Effector CD8-positive, alpha-beta T cell (primary cell): ENCODE measurements at regions not wholly inside any gene's neighbourhood (a gene's known extent, or its start where the extent isn't known, plus 50 kb on each side); places are given as distances from the start of the nearest gene placed in this dataset.

Source experiments
- DNase-seq: peaks from one replicate; lab custom pipeline; 2025; lab: John Stamatoyannopoulos, UW

DNA sequence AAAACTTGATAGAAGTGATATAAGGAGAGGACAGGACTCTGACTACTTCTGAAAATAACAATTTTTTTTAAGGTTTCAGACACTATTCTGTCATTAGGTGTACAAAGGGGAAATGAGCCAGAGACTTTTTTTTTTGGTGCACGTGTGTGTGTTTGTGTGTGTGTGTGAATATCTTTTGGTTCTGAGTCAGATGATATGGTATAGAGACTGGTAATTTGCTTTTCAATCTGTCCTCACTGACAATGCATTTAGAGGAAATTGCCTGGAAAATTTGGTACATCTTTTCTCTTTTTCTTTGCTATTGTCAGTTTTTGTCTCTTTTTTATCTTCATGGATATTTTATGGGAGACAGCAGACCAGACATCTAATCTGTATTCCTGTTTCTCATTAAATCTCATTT is 59.3 kb downstream of the DDIT4L start:
- no peak for DNase-seq

DNA sequence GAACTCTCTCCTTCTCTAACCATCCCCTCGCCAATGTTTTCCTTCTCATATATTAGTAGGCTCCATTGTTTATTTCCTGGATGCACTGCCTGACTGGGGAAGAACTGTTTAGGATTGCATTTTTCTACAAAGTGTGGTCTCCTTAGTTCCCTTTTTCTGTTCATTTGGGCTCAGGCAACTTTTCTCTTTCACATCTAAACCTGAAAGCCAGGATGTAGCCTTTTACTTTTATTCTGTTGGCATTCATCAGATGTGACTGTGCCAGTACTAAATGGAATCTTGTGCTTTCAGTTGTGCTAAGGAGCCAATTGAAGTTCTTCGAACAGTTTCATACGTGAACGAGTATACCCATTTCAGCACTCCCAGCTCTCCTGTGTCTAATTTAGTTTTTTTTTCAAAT is 59.8 kb downstream of the DDIT4L start:
- no peak for DNase-seq

DNA sequence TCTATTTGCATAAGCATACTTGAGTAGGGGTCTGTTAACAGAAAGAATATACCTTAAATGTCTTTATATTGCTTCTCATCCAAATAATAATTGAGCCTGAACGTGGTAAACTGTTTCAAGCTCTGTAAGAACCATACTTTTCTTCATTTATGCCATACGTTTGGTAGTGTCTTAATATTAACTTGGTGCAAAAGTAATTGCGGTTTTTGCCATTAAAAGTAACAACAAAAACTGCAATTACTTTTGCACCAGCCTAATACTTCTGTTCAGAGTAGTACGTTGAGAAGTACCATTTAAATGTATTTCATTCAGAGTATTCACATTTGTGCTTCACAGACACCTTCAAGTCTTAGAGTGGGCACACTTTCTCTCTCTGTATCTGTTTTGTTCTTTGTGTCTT is 60.5 kb downstream of the DDIT4L start:
- DNase-seq: no peak

DNA sequence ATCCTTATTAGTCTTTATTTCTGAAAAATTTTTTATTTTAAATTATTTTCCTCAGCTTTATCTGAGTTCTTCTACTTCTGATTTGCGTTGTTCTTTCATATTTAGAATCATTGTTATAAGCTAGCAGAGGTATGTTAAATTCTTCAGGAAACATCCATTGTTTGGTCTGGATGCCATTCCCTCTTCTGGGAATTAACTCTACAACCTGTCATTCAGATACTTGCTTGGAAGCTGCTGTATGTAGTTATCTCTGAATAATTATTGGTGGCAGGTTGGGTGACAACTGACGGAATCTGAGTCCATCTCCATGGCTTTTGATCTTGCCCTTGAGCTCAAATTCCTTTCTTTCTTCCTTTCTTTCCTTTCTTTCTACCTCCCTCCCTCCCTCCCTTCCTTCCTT is 61.9 kb downstream of the DDIT4L start:
- DNase-seq: no peak

DNA sequence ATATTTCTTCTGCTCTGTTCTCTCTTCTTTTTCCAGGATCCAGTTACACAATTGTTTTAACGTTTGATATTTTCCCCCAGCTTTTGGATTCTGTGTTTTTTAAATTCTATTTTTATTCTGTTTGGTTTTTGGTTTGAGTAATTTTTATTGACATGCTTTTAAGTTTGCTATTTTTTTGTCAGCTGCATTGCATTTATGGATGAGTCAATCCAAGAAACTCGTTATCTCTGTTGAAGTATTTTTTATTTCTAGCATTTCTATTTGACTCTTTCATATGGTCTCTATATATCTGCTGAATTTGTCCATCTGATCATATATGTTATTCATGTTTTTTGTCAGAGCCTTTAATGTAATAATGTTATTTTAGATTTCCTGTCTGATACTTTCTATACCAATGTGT is 65.6 kb downstream of the DDIT4L start:
- DNase-seq: no peak

DNA sequence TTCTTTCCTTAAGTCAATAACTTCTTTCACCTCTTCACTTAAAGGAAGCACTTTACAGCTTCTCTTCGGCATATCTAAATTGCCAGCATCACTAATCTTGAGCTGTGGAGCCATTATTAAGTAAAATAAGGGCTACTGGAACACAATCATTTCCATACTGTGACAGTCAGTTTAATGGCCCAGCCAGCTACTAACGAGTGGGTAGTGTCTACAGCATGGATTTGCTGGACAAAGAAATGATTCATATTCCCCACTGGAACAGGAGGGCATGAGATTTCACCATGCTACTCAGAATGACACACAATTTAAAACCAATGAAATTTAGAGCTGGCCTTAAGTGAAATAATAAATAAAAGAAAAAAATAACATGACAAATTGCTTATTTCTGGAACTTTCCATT is 72.1 kb downstream of the DDIT4L start:
- no peak for DNase-seq

DNA sequence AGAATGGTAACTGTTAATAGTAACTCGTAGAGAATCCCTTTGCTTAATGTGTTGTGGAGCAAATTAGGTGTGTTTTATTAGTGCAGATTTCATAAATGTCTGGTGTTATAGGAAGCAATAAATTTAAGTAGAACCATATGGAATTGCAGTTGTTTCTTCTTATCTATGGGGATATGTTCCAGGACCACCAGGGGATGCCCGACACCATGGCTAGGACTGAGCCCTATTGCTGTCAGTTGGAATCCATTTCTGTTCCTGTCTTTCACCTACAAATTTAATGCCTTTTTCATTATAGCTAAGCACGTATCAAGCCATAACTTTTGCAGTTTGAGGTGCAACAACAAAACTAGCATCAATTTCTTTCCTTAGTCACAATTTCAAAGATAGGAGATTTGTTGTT is 72.5 kb downstream of the DDIT4L start:
- no peak for DNase-seq

DNA sequence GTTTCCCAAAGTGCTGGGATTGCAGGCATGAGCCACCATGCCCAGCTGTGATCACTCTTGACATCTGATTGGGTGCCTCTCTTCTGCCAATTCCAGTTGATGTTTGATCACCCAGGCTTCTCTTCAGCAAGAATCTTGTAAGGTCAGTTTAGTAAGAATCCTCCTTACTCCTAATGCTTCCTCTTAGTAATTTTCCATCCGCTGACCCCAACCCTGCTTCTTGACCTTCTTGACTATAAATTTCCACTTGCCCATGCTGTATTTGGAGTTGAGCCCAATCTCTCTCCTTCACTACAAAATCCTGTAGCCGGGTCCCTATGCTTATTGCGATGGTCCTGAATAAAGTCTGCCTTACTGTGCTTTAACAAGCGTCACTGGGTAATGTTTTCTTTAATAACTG is 75.4 kb downstream of the DDIT4L start:
- DNase-seq: no peak

DNA sequence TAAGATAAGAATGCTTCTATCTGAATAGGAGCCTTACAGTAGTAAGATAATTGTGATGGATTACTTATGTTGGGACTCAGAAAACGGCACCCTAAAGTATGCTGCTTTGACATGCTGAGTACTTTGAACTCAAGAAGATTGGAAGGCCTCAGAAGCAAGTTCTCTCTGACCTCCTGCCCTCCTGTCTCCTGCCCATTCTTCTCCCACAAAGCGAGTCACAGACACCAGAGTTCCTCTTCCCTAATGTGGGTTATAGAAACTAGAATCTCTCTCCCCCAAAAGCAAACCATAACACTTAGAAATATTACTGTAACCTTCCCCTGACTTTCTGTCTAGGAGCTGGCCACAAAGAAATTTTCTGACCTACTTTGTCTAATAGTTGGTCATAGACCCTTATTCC is 76.5 kb downstream of the DDIT4L start:
- no peak for DNase-seq

DNA sequence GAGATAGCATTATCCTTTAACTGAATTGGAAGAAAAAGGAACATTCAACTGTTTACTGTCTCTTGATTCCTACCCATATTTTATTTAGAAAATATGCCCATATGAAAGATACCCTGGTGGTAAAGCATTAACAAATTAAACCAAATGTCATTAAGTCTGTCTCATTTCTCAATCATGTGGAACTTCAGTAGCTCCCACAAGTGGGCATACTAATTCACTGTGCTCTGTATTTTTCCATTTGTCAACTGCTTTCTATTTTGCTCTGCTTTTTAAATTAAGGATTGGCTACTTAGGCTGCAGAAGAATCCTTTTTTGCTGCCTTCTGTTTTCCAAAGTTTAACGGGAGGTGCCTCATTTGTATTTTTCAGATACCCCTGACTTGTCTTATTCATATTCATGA is 77.2 kb downstream of the DDIT4L start:
- no peak for DNase-seq

DNA sequence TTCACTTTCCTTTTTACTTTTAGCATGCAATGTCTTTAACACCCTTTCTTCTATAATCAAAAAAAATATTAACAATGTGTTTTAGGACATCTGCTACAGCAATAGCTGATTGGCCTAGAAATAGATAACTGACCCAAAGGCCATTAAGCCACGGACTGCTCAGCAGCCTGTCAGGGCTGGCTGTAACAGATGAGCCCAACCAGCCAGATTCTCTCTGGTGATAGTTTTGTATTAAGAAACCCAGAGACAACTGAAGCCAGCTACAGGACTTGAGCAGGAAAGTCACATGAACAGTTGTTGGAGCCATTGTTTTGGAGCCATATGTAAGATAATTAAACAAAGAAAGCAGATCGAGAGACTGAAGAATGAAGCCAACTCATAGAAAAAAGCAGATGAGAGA is 80.3 kb downstream of the DDIT4L start:
- no peak for DNase-seq

DNA sequence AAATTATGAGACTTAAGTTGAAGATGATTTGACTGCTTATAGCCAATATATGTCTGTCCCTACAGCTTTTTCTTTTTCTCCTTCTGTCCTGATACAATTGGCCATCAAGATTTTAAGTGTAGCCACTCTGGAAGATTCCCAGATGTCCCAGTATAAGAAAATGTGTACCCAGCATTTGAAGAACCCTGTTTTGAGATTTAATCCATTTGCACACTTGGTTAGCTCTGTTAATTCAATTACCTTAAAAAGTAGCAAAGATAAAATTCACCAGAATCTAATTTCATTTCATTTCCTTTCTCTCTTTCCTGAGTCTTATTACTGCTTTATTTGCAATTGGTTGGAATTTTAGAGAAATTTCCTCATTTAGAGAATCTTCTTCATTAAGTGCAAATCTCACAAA is 81.4 kb downstream of the DDIT4L start:
- DNase-seq: no peak

DNA sequence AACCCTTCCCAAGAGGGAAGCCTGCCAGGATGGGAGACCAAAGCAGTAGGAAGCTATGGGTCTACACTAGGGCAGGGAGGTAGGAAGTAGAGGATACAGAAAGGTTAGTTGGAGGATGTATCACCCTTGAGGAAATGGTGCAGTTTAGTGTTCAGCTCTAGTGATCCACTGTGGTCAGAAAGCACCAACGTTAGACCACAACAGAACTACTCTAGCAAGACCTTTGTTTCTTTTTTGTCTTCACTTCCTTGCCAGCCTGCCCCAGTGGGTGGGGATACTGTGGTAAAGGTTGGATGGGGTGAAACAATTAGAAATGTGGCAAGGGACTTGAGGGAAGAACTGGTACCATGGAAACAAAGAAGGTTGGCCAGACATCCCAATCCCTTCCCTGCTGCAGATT is 83.3 kb downstream of the DDIT4L start:
- DNase-seq: no peak

DNA sequence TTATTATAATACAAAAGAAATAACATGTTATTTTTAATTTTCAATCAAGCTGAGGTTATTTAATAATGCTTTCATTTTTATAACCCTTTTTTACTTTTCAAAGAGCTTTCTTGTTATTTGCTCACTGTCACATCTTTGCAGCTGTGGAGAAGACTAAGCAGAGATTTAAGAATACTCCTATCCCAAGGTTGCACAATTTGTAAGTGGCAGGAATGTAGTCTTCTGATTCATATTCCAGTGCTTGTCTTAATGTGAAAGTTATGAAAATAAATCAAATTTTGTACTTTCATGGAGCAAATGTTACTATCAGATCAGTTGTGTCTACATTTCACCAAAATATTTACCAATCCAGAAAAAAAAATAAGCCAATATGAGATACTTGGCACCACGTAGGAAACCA is 86.6 kb downstream of the DDIT4L start:
- no peak for DNase-seq

DNA sequence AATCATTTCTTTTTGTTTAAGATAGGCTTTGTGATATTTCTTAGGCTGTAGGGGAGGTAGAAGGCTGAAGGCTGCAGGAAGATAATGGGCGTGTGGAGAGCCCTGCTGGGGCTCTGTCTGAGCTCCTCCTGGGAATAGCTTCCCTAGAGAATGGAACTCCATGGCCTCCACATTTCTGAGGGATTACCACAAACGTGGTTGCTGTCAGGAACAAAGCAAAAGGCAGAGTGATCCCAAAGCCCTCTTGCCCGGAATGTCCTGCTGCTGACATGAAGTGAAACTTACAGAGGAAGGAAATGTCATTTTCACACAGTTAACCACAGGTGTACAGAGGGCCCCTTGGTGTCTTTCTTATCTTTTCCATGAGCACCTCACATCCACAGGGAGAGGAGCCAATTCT is 89.3 kb downstream of the DDIT4L start:
- DNase-seq: no peak

DNA sequence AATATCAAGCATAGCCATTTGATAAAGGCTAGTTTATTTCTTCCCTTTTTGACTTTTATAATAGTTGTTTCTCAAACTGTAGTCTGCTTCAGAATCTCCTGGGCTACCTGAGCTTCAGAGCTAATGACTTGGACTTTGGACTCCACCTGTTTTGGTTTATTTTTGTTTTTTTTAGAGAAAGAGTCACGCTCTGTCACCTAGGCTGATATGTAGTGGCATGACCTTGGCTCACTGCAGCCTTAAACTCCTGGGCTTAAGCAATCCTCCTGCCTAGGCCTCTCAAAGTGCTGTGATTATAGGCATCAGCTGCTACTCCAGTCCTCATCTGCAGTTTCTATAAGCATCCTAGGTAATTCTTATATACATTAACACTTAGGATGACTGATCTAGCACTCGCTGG is 90.5 kb downstream of the DDIT4L start:
- no peak for DNase-seq

DNA sequence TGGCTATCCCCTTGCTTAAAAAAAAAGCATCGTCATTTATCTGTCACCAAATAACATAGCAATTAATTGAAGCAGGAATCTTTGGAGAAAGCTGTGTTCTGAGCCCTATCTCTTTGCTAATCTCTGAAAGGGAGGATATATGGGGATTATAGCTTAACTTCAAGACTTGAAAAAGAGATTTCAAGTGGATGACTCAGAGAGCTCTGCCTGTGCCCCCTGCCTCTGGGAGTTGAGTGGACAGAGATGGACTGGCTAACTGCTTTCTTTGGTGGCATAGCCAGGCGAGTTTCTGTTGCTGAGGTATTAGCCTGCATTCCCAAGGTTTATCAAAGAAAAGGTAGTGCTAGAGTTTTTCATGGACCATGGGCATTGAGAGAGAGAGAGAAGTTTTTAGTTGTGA is 91.6 kb downstream of the DDIT4L start:
- DNase-seq: no peak

DNA sequence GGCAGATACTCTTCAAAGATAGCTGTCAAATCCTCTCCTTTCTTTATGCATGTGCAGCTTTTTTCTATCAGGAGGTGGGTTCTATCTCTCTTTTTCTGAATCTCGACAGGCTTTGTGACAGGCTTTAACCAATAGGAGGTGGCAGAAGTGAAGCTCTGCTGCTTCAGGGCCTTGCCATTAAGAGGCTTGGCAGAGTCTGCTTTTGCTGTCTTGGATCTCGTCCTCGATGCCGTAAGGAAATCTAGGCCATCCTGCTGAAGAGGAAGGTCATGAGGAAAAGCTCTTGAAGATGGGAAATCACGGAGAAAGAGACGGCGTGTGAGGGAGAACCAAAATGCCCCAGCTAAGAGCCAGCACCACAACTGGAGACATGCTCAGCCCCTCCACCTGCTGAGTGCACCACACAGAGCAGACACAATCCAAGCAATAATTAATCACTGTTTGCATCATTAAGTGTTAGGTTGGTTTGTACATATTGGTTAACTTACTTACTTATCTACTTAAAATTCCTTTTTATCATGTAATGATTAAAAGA is 92.2 kb downstream of the DDIT4L start:
- DNase-seq: no peak

DNA sequence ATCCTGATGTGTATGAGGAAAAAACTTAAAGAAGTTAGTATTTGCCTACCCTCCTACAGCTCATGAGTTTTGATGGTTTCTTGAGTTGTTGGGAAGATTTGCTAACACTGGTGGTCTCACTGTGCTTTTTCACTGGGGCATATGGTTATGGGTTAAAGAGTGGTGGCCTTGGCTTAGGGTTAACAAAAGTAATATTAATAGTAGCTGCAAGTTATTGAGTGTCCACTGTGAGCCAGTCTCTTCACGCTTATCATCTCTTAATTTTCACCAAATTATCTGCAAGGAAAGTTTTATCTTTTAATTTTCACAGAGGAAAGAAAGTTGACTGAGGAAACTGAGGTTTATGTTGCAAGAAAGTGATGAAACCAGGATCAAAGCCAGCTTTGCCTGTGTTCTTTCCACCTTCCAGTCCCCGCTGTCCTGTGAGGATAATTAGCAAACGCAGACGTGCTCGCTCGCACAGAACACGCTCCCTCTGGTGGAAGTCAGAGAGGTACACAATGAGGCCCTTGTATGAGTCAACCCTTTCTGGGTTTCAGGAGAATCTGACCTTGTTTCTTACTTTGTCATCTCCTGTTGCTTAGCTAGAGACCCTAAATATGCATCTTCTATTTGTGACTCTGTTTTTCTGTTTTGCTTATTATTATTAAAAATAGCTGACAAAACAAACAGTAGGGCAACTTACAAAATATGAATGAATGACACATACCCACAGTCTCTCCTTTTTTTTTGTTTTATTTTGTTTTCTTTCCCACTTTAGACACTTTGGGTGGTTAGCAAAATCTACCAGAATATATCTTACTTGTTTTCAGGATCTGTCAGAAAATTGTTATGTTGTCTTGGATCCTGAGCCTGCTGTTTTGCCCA is 94.3 kb downstream of the DDIT4L start:
- peak; percentile 2 for DNase-seq

DNA sequence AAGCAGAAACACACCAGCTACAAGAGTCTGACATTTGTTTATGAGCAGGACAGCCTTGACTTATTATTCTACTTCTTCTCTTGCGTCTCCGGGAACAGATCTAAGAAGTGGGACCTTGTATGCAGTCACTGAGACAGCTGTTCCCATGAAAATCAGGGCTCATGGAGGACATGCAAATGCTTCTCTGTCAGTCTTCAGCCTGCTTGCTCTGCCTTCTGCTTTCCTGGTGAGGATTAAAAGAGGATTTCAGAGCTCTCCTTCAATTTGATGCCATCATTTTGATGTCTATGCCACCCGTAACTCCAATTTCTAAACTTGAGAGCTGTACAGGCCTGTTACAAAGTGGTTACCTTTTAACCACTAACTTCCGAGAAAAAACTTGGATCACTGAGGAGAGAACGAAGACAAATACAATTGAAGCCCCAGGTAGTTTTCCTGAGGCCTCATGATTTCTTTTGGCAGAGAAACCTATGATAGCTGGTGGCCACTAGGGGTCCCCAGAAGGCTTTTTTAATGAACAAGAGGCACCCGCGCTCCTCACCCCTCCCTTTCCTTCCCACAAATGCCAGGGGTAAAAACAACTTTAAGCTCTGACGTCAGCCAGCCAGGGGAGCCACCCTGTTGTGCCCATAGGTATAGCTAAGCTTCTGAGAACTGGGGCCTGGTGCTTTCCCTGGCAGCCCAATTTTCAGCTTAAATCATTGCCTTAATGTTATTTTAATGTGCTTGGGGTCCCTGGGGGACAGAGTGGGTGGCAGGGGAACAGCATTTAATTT is 97.0 kb downstream of the DDIT4L start:
- DNase-seq: peak; percentile 77

DNA sequence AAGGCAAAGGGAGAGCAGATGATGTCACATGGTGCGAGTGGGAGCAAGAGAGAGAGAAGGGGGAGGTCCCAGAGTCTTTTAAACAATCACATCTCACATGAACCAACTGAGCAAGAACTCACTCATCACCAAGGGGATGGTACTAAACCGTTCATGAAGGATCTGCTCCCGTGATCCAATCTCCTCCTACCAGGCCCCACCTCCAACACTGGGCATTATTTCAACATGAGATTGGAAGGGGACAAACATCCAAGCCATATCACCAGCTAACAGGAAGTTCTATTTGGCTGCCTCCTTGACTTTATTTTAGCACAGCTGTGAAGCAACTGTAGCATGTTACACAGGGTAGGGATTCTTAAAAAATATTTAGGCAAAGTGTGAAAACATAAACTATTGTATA is 102.5 kb downstream of the DDIT4L start:
- DNase-seq: no peak

DNA sequence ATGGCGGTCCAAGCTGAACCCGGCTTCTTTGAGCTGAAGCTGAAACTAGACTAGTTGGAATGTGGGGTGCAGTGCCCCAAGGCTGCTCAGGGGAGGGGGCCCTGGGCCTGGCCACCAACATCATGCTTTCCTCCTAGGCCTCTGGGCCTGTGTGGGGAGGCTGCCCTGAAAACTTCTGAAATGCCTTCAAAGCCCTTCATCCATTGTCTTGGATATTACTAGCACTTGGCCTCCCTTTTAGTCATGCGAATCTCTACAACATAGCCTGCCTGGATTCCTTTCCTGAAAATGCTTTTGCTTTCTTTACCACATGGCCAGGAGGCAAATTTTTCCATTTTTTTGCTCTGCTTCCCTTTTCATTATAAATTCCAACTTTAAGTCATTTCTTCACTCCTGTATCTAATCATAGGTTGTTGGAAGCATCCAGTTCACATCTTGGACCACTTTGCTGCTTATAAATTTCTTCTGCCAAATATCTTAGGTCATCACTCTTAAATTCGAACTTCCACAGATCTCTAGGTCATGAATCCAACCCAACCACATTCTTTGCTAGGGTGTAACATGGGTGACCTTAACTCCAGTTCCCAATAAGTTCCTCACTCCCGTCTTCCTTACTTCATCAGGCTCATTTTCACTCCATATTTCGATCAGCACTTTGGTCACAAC is 103.4 kb downstream of the DDIT4L start:
- no peak for DNase-seq

DNA sequence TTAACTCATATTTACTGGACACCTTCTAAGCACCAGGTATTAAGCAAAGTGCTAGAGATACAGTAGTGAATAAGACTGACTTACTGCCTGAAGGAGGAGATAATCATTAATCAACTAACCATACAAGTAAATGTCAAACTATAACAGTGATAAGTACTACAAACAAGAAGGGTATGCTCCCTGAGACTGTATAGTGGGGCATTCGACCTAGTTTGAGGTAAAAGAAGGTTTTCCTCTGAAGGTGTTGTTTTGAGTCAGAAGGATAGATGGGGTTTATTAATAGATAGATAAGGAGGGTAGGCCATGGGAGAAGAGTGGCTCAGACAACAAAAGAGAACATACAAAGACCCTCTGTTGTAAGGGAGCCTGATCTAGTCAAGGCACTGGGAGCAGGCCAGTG is 105.4 kb downstream of the DDIT4L start:
- no peak for DNase-seq
